ENCODE measurements at regions not wholly inside any gene's neighbourhood (a gene's known extent, or its start where the extent isn't known, plus 50 kb on each side); places are given as distances from the start of the nearest gene placed in this dataset.
"Not testable (repeated sequence)": the region's sequence is repeated elsewhere in the genome, so short reads cannot be mapped to it uniquely, and the experiment has no call there.

DNA sequence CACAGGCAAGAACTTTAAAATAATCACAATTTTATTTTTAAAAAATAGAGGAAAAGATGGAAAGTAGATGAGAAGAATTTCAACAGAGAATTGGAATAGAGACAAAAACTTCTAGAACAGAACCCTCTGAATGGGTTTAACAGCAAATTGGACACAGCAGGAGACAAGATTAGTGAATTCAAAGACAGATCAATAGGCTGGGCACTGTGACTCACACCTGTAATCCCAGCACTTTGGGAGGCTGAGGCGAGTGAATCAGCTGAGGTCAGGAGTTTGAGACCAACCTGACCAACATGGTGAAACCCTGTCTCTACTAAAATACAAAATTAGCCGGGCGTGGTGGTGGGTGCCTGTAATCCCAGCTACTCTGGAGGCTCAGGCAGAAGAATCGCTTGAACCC lies 49.9 kb upstream of the CFAP126 start:
- intact Hi-C loops (cut with DNase I); DNase-seq (ENCODE audit: low spot score): not testable (repeated sequence)

More for the DNA sequence above, 49.9 kb upstream of the CFAP126 start:
- not testable (repeated sequence) for ATAC-seq

All from sciatic nerve (tissue), 2 donors.